HG03378 (cell line): ENCODE measurements at regions not wholly inside any gene's neighbourhood (a gene's known extent, or its start where the extent isn't known, plus 50 kb on each side); places are given as distances from the start of the nearest gene placed in this dataset.

ENCODE experiments used
- ATAC-seq: cut with Tn5 transposase; IDR thresholded peaks from one replicate; pipeline ENCODE4 v1.9.1; 2021; ENCODE audit warnings: mild to moderate bottlenecking, moderate library complexity; ENCODE audit not compliant: unreplicated experiment

GRCh38 chr10:31754803-31755624, 173.6 kb downstream of the ARHGAP12 start:
- ATAC-seq, result no peak

GRCh38 chr10:31753681-31754080, 174.9 kb downstream of the ARHGAP12 start:
- ATAC-seq, result no peak

GRCh38 chr10:31752170-31752569, 176.5 kb downstream of the ARHGAP12 start:
- ATAC-seq, result no peak

- ATAC-seq, result no peak
These were observed 176.9 kb downstream of the ARHGAP12 start for GRCh38 chr10:31751738-31752080.

- ATAC-seq, result no peak
These were observed 177.4 kb downstream of the ARHGAP12 start for GRCh38 chr10:31751051-31751737.

- no peak for ATAC-seq
These were observed 178.4 kb downstream of the ARHGAP12 start for GRCh38 chr10:31749981-31750840.

GRCh38 chr10:31749301-31749700, 179.3 kb downstream of the ARHGAP12 start:
- no peak for ATAC-seq

GRCh38 chr10:31745612-31746376, 182.8 kb downstream of the ARHGAP12 start:
- peak; percentile 44 for ATAC-seq

GRCh38 chr10:31744025-31744424, 184.6 kb downstream of the ARHGAP12 start:
- no peak for ATAC-seq

GRCh38 chr10:31742255-31742654, 186.4 kb downstream of the ARHGAP12 start:
- ATAC-seq, result no peak

GRCh38 chr10:31741473-31741872, 187.2 kb downstream of the ARHGAP12 start:
- ATAC-seq, result no peak

GRCh38 chr10:31739711-31740110, 188.9 kb downstream of the ARHGAP12 start:
- no peak for ATAC-seq

- no peak for ATAC-seq
These were observed 189.5 kb downstream of the ARHGAP12 start for GRCh38 chr10:31739146-31739545.

- no peak for ATAC-seq
These were observed 196.9 kb downstream of the ARHGAP12 start for GRCh38 chr10:31731711-31732110.

- ATAC-seq, result no peak
These were observed 197.9 kb downstream of the ARHGAP12 start for GRCh38 chr10:31730776-31731175.

- ATAC-seq, result no peak
These were observed 199.9 kb downstream of the ARHGAP12 start for GRCh38 chr10:31728698-31729224.

- no peak for ATAC-seq
These were observed 203.2 kb downstream of the ARHGAP12 start for GRCh38 chr10:31725436-31725835.

GRCh38 chr10:31724296-31724695, 204.3 kb downstream of the ARHGAP12 start:
- ATAC-seq, result no peak

GRCh38 chr10:31723106-31723750, 205.4 kb downstream of the ARHGAP12 start:
- ATAC-seq, result no peak

GRCh38 chr10:31721096-31721495, 207.5 kb downstream of the ARHGAP12 start:
- no peak for ATAC-seq
